Mesendoderm (in vitro differentiated cells): ENCODE measurements at regions not wholly inside any gene's neighbourhood (a gene's known extent, or its start where the extent isn't known, plus 50 kb on each side); places are given as distances from the start of the nearest gene placed in this dataset.

ENCODE experiments used
- DNase-seq: peaks from one replicate; pipeline ENCODE4 v3.0.0; 2013
- H2AK5ac ChIP-seq: 2 replicates; pipeline ENCODE4 v1.6.1; 2013; ENCODE audit warnings: low read length, inconsistent platforms
- H2BK120ac ChIP-seq: 2 replicates; pipeline ENCODE4 v1.6.1; 2013; ENCODE audit warnings: low read depth, mild to moderate bottlenecking, low read length, moderate library complexity, mixed read lengths
- H2BK15ac ChIP-seq: replicated peaks from 2 replicates; pipeline ENCODE4 v1.6.1; 2013; ENCODE audit warnings: low read depth, mild to moderate bottlenecking, moderate library complexity
- H2BK5ac ChIP-seq: 2 replicates; pipeline ENCODE4 v1.6.1; 2013; ENCODE audit warnings: low read length, inconsistent platforms
- H3K18ac ChIP-seq: 2 replicates; pipeline ENCODE4 v1.6.1; 2013; ENCODE audit warnings: mild to moderate bottlenecking, low read length, mixed read lengths
- H3K23ac ChIP-seq: one replicate; pipeline ENCODE4 v1.6.1; 2013; ENCODE audit warnings: low read length
- H3K27ac ChIP-seq: 2 replicates; pipeline ENCODE4 v1.5.1; 2013; ENCODE audit warnings: low read depth, mild to moderate bottlenecking, inconsistent platforms, low read length, moderate library complexity
- H3K27me3 ChIP-seq: 2 replicates; pipeline ENCODE4 v1.6.1; 2013; ENCODE audit warnings: low read length, control low read depth, mild to moderate bottlenecking, inconsistent platforms; ENCODE audit not compliant: insufficient read depth, poor library complexity
- H3K36me3 ChIP-seq: 2 replicates; pipeline ENCODE4 v1.6.1; 2013; ENCODE audit warnings: low read length, inconsistent platforms; ENCODE audit not compliant: control insufficient read depth, insufficient read depth
- H3K4ac ChIP-seq: one replicate; pipeline ENCODE4 v1.6.1; 2013; ENCODE audit warnings: low read depth, mild to moderate bottlenecking, low read length, moderate library complexity
- H3K4me1 ChIP-seq: 2 replicates; pipeline ENCODE4 v1.6.1; 2013; ENCODE audit warnings: low read depth, low read length, inconsistent platforms; ENCODE audit not compliant: control insufficient read depth
- H3K4me2 ChIP-seq: 2 replicates; pipeline ENCODE4 v1.6.1; 2013; ENCODE audit warnings: low read length
- H3K4me3 ChIP-seq: 2 replicates; pipeline ENCODE4 v1.5.1; 2013; ENCODE audit warnings: mild to moderate bottlenecking, low read length
- H3K56ac ChIP-seq: one replicate; pipeline ENCODE4 v1.6.1; 2013; ENCODE audit warnings: low read length
- H3K79me1 ChIP-seq: 2 replicates; pipeline ENCODE4 v1.6.1; 2013; ENCODE audit warnings: low read length, inconsistent platforms
- H3K79me2 ChIP-seq: 2 replicates; pipeline ENCODE4 v1.6.1; 2013; ENCODE audit warnings: mild to moderate bottlenecking, low read length; ENCODE audit not compliant: control insufficient read depth, insufficient read depth
- H3K9ac ChIP-seq: 2 replicates; pipeline ENCODE4 v1.6.1; 2013; ENCODE audit warnings: low read length, inconsistent platforms
- H4K5ac ChIP-seq: one replicate; pipeline ENCODE4 v1.6.1; 2013; ENCODE audit warnings: low read length
- H4K8ac ChIP-seq: one replicate; pipeline ENCODE4 v1.6.1; 2013; ENCODE audit warnings: low read depth, mild to moderate bottlenecking, control low read depth, low read length, moderate library complexity
- WGBS: extraction: QIAGEN DNeasy Blood & Tissue Kit; methylation state at CpG from one replicate; pipeline ENCODE4 v1.1.7; 2013; ENCODE audit warnings: low lambda C conversion rate, missing lambda C conversion rate; ENCODE audit not compliant: insufficient coverage; ENCODE audit errors: extremely low coverage; 5-methylcytosine and 5-hydroxymethylcytosine counted together

DNA sequence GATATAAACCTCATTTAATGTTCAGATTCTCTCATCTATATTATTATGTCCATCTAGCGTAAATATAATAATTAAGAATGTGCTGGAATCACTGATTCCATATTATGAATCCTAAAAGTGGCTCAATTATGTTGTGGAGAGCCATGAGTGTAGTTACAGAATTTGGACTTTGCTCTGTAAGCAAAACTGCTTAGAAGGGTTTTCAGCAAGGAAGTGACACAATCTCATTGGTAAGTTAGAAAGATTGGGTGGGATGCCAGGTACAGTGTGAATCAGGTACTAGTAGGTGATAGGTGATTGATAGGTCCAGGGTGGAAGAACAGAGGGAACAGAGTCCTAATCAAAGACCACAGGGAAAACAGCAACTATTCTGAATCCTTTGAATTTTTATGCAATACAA lies 74.9 kb upstream of the ABLIM1 start:
- H3K79me2 ChIP-seq, result no peaks in the 10 kb centered on the region
- no peak for DNase-seq
- no peak overlapping the region for H4K5ac ChIP-seq
- no peak overlapping the region for H3K27ac ChIP-seq
- H2BK15ac ChIP-seq, result no peak overlapping the region
- no peak overlapping the region for H2AK5ac ChIP-seq
- H3K56ac ChIP-seq, result no peak overlapping the region
- H3K18ac ChIP-seq, result no peak overlapping the region
- no peak overlapping the region for H4K8ac ChIP-seq
- no peak overlapping the region for H3K4me2 ChIP-seq
- no peak overlapping the region for H2BK5ac ChIP-seq
- H3K36me3 ChIP-seq, result no peaks in the 10 kb centered on the region
- no peaks in the 10 kb centered on the region for H3K27me3 ChIP-seq
- no peak overlapping the region for H3K4me3 ChIP-seq
- H3K9ac ChIP-seq, result no peak overlapping the region
- no peaks in the 10 kb centered on the region for H3K79me1 ChIP-seq
- no peak overlapping the region for H3K4ac ChIP-seq
- H3K23ac ChIP-seq, result no peak overlapping the region
- H2BK120ac ChIP-seq, result no peak overlapping the region
- H3K4me1 ChIP-seq, result no peaks in the 10 kb centered on the region
- no CpG with 5 or more reads among the region's 1 CpG for WGBS

DNA sequence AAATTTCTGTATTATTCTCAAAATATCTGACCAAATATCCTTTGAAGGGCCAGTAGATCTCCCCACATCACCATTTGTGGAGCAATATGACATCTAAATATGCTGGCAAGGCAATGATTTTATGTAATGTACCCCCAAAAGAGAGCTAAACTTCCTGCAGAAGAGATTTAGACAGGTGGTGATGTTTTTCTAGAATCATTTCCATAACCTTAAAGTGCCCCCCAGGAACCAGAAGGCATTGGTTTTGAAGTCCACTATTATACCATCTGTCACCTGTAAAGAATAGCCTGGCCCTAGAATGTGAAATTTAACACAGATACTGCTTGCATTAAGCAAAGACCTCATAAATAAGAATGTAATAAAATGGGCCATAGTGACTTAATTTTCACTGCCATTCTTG lies 77.9 kb upstream of the ABLIM1 start:
- H4K8ac ChIP-seq, result no peak overlapping the region

GRCh38 chr10:114743521-114744231 lies 77.9 kb upstream of the FHIP2A start:
- no peaks in the 10 kb centered on the region for H3K27me3 ChIP-seq
- H3K23ac ChIP-seq, result no peak overlapping the region
- no peaks in the 10 kb centered on the region for H3K79me2 ChIP-seq
- no peak overlapping the region for H3K4me3 ChIP-seq
- H3K18ac ChIP-seq, result no peak overlapping the region
- H3K4ac ChIP-seq, result no peak overlapping the region
- no peak for DNase-seq
- no peak overlapping the region for H2BK120ac ChIP-seq
- H3K36me3 ChIP-seq, result no peaks in the 10 kb centered on the region
- H3K79me1 ChIP-seq, result no peaks in the 10 kb centered on the region
- H3K27ac ChIP-seq, result no peak overlapping the region
- no peak overlapping the region for H3K9ac ChIP-seq
- WGBS, result no CpG with 5 or more reads among the region's 6 CpGs
- H2BK15ac ChIP-seq, result no peak overlapping the region
- no peak overlapping the region for H3K56ac ChIP-seq
- H3K4me1 ChIP-seq, result no peaks in the 10 kb centered on the region
- H3K4me2 ChIP-seq, result no peak overlapping the region
- H4K5ac ChIP-seq, result no peak overlapping the region
- H2AK5ac ChIP-seq, result no peak overlapping the region
- no peak overlapping the region for H4K8ac ChIP-seq
- H2BK5ac ChIP-seq, result no peak overlapping the region

More for the DNA sequence above, 77.9 kb upstream of the ABLIM1 start:
- no peak overlapping the region for H2BK120ac ChIP-seq
- H3K23ac ChIP-seq, result no peak overlapping the region
- H3K36me3 ChIP-seq, result no peaks in the 10 kb centered on the region
- no peak overlapping the region for H3K18ac ChIP-seq
- no peak overlapping the region for H4K5ac ChIP-seq
- no peaks in the 10 kb centered on the region for H3K79me1 ChIP-seq
- no peak overlapping the region for H2BK15ac ChIP-seq
- H3K56ac ChIP-seq, result no peak overlapping the region
- no peak overlapping the region for H3K4me3 ChIP-seq
- no peak for DNase-seq
- no peak overlapping the region for H3K27ac ChIP-seq
- H3K4me1 ChIP-seq, result no peaks in the 10 kb centered on the region
- H3K79me2 ChIP-seq, result no peaks in the 10 kb centered on the region
- no peak overlapping the region for H2BK5ac ChIP-seq
- no peak overlapping the region for H2AK5ac ChIP-seq
- no peak overlapping the region for H3K9ac ChIP-seq
- H3K4me2 ChIP-seq, result no peak overlapping the region
- no peaks in the 10 kb centered on the region for H3K27me3 ChIP-seq
- no peak overlapping the region for H3K4ac ChIP-seq

DNA sequence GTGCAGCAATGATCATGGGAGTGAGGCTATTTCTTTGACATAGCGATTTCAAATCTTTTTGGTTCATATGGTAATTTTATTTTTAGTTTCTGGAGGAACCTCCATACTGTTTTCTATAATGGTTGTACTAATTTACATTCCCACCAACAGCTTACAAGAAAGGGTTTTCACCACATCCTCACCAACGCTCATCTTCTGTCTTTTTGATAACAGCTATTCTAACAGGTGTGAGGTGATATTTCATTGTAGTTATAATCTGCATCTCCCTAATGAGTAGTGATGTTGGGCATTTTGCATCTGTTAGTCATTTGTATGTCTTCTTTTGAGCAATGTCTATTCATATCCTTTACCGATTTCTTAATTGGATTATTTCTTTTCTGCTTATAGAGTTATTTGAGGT lies 75.0 kb upstream of the FHIP2A start:
- no peak overlapping the region for H3K18ac ChIP-seq
- no peak overlapping the region for H4K8ac ChIP-seq
- H3K56ac ChIP-seq, result no peak overlapping the region
- no peak for DNase-seq
- H2BK15ac ChIP-seq, result no peak overlapping the region
- H2BK5ac ChIP-seq, result no peak overlapping the region
- H3K79me2 ChIP-seq, result no peaks in the 10 kb centered on the region
- H3K79me1 ChIP-seq, result no peaks in the 10 kb centered on the region
- H3K4ac ChIP-seq, result no peak overlapping the region
- H2AK5ac ChIP-seq, result no peak overlapping the region
- no peaks in the 10 kb centered on the region for H3K4me1 ChIP-seq
- no peak overlapping the region for H3K4me2 ChIP-seq
- H3K27me3 ChIP-seq, result no peaks in the 10 kb centered on the region
- no CpG with 5 or more reads among the region's 3 CpGs for WGBS
- no peak overlapping the region for H4K5ac ChIP-seq
- H3K4me3 ChIP-seq, result no peak overlapping the region
- no peak overlapping the region for H3K23ac ChIP-seq
- H3K27ac ChIP-seq, result no peak overlapping the region
- no peak overlapping the region for H2BK120ac ChIP-seq
- H3K9ac ChIP-seq, result no peak overlapping the region
- H3K36me3 ChIP-seq, result no peaks in the 10 kb centered on the region

DNA sequence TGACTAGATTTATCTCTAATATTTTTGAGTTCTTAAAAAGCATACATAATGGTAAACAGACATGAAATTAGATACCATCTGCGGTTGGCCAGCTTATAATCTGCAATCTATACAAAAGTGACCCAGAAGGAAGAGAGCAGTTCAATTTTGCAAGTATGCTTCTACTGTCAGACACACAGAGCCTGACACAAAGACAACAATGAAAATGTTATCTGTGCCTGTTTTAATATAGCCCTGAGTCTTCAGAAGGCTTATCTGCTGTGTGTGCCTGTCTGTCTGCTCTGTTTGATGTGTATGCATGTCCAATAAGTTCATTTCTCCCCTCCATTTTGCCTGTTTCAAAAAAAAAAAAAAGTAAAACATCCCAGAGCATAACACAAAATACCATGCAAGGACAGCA lies 73.3 kb upstream of the FHIP2A start:
- Histone ChIP-seq H2AK5ac (no peak overlapping the region), H3K4me1 (no peaks in the 10 kb centered on the region), H3K4ac (no peak overlapping the region), H3K27me3 (no peaks in the 10 kb centered on the region), H3K9ac (no peak overlapping the region), H2BK120ac (no peak overlapping the region), H3K79me2 (no peaks in the 10 kb centered on the region), H3K27ac (no peak overlapping the region), H2BK15ac (no peak overlapping the region), H3K23ac (no peak overlapping the region), H4K5ac (no peak overlapping the region), H3K56ac (no peak overlapping the region), H2BK5ac (no peak overlapping the region), H3K79me1 (no peaks in the 10 kb centered on the region), H3K36me3 (no peaks in the 10 kb centered on the region), H3K4me2 (no peak overlapping the region), H3K18ac (no peak overlapping the region), H4K8ac (no peak overlapping the region), H3K4me3 (no peak overlapping the region)
- no peak for DNase-seq
- WGBS, result no CpG with 5 or more reads among the region's 1 CpG

- Histone ChIP-seq H3K79me2 (no peaks in the 10 kb centered on the region), H3K36me3 (no peaks in the 10 kb centered on the region), H3K4me3 (no peak overlapping the region), H3K27ac (no peak overlapping the region), H3K56ac (no peak overlapping the region), H3K79me1 (no peaks in the 10 kb centered on the region), H3K9ac (no peak overlapping the region), H3K27me3 (no peaks in the 10 kb centered on the region), H4K5ac (no peak overlapping the region), H2AK5ac (no peak overlapping the region), H2BK5ac (no peak overlapping the region), H4K8ac (no peak overlapping the region), H2BK15ac (no peak overlapping the region), H2BK120ac (no peak overlapping the region), H3K23ac (no peak overlapping the region), H3K4ac (no peak overlapping the region), H3K4me2 (no peak overlapping the region), H3K4me1 (no peaks in the 10 kb centered on the region), H3K18ac (no peak overlapping the region)
- DNase-seq, result no peak
- no CpG with 5 or more reads among the region's 3 CpGs for WGBS
Observed at GRCh38 chr10:114749014-114749413, 72.6 kb upstream of the FHIP2A start.
